GM21526 (cell line): ENCODE measurements at regions not wholly inside any gene's neighbourhood (a gene's known extent, or its start where the extent isn't known, plus 50 kb on each side); places are given as distances from the start of the nearest gene placed in this dataset.
"Not testable (repeated sequence)": the region's sequence is repeated elsewhere in the genome, so short reads cannot be mapped to it uniquely, and the experiment has no call there.

ENCODE experiments used
- ATAC-seq: cut with Tn5 transposase; IDR thresholded peaks from one replicate; pipeline ENCODE4 v1.9.1; 2021; ENCODE audit warnings: moderate library complexity; ENCODE audit not compliant: unreplicated experiment, low FRiP score

GRCh38 chr6:155936127-155936526 is 480.5 kb upstream of the NOX3 start:
- no peak for ATAC-seq

DNA sequence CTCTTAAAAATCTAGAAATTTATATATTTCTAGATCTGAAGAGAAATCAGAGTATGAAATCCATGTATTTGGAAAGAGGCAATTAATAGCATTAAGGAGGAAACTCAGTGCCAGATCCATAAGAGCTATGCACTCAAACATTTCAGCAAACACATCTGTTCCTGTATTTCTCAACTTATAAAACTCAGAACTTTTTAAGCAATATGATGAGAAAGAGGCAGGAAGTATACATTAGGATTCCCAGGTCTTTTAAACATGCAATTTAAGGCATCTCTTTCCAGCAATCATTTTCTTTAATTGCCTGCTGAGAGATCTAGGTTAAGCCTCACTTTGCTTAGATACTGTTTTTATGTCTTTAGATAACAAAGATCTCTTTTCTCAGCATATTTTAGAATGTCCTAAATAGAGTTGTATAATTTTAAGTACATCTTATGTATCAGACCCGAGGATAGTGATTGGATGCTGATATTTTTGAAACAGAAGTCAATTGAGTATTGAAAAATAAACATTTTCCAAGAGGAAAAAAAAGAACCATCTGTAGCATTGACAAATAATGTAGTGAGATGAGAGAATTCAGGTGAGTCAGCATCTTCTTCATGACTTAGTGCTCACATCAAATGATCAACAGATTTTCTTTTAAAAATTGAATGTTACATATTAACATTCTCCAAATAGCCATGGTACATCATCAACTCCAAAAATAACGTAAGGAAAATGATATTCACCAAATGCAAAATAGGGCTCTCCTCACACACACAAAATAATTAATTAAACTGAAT is 461.4 kb upstream of the NOX3 start:
- no peak for ATAC-seq

GRCh38 chr6:155915651-155916050 is 460.0 kb upstream of the NOX3 start:
- ATAC-seq = no peak

DNA sequence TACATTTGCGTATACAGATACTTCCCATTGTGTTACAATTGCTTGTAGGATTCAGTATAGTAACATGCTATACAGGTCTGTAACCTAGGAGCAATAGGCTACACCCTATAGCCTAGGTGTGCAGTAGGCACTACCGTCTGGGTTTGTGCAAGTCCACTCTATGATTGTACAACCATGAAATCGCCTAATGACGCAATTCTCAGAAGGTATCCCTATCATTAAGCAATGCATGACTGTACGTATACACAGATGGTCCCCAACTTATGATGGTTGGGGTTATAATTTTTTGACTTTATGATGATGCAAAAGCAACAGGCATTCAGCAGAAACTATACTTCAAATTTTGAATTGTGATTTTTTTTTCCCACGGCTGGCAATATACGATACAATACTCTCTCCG is 458.2 kb upstream of the NOX3 start:
- ATAC-seq = no peak

DNA sequence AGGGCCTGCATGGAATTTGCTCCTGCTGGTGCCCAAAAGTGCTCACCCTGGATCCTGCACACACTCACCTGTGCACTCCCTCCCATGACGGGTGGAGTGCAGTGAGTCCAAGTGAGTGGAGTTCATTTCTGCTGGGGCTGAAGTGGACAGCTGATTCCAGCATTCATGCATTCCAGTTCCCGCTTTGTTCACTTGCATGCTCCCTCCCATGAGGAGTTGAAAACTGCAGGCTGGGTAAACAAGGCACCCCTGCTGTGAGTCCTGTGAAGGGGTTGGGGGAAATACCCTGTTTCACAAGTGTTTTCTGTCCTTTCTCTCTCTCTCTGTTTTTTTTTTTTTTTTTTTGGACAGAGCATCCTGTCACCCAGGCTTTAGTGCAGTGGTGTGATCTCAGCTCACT is 454.1 kb upstream of the NOX3 start:
- no peak for ATAC-seq

DNA sequence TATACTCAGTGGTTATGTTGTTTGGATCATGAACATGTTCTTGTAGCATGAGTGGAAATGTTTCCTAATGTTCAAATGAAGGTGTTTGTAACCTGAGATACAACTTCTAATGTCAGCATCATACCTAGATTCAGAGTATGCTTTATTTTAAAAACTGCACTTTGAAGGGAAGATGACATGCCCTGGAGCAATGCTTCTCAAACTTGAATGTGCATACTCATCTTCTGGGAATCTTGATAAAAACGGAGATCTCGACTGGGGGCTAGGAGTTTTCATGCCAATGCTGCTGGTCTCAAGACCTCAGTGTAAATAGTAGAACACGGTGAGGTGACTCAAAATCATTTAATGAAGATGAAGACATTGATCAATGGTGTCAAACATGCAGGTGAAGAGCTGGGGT is 440.0 kb upstream of the NOX3 start:
- ATAC-seq = no peak

- ATAC-seq = no peak
Observed at GRCh38 chr6:155894758-155895157, 439.1 kb upstream of the NOX3 start.

- ATAC-seq = no peak
Observed at GRCh38 chr6:155894262-155894661, 438.6 kb upstream of the NOX3 start.

DNA sequence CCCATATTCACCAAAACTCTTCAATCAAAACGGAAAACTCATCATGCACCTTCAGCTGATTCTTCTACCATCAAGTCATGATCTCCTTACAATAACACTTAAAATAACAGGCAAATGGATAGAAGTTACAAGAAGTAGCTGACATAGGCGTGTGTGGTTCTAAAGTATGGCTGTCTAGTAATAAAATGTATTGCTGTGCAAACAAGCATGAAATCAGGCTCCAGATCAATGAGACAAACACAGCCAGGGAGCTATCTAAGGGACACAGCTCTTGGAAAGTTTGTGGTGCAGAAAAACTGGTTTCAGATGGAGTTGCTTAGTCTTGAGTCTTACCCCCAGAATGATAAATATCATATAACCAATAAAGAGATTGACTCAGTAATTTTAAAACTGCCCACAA is 434.8 kb upstream of the NOX3 start:
- ATAC-seq = no peak

DNA sequence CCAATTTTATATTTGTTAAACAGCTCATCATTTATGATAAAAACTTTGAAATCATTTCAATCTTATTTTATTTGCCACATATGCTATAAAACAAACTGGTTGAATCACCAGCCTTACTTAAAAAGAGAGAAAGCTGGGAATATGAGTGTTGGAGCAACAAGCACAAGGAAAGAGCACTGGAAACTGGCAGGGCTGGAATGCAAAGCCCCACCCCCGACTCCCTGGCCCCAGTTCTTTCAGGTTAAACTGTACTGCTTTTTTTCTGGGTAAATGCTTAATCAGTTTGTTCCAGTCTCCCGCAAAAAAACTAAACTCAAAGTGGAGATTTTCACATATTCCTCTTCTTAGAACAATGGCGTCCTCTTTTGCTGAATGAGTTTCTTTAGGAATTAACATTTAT is 433.8 kb upstream of the NOX3 start:
- no peak for ATAC-seq

GRCh38 chr6:155887421-155887820 is 431.8 kb upstream of the NOX3 start:
- no peak for ATAC-seq

- no peak for ATAC-seq
Observed at GRCh38 chr6:155883741-155884140, 428.1 kb upstream of the NOX3 start.

GRCh38 chr6:155883334-155883731 is 427.7 kb upstream of the NOX3 start:
- no peak for ATAC-seq

- ATAC-seq = no peak
Observed at GRCh38 chr6:155882527-155883333, 427.1 kb upstream of the NOX3 start.

GRCh38 chr6:155881826-155882526 is 426.3 kb upstream of the NOX3 start:
- ATAC-seq = no peak

DNA sequence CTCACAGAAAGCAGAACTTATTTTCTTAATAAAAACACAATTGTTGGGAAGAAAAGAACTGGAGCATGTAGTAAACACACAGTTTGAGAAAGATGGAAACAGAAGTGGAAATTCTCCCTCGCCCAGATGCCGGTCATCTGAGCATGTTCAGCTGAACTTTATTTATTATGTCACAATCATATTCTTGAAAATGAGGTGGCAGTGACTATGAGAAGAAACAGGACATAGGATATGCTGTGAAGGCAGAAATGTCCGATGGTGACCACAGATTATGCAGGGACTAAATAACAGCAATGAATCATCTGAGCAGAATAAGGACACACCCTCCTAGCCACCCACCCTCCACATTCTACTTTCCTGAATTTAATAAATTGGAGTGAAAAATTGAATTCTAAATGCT is 425.3 kb upstream of the NOX3 start:
- no peak for ATAC-seq

DNA sequence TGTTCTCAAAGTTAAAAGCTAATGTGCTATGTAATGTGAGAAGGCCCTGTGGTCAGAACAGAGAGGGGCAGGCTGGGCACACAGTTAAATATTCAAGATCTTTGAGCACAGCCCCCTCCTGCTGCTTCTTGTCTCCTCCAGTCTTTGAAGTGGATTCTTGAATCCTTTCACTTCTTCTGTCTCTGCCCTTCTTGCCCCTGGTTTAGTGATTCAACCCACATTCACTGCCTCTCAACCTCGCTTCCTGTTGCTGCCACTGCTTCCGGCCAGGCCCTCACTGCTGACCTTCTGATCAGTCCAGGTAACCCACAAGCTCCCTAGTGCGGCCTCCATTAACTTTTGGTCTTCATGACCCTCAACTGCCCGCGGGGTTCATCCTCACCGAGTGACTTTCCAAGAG is 417.3 kb upstream of the NOX3 start:
- ATAC-seq = no peak

DNA sequence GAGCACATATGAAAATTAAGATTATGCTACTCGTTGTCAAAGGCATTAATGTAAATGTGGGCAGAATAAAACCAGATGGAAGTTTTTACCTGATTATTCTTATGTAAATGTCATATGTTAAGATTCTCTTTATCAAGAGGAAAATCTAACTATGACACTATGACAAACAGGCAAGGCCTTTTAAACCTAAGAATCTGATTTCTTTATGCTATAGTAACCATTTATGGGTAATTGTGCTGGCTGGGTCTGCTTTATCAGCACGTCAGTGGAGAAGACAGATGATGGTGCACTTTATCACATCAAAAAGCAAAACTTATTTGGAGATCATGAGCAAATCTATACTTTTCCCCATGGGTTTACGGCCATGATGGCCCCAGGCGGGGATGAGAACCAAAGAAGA is 412.0 kb upstream of the NOX3 start:
- no peak for ATAC-seq

- ATAC-seq = not testable (repeated sequence)
Observed at GRCh38 chr6:155866676-155867390, 411.2 kb upstream of the NOX3 start.

DNA sequence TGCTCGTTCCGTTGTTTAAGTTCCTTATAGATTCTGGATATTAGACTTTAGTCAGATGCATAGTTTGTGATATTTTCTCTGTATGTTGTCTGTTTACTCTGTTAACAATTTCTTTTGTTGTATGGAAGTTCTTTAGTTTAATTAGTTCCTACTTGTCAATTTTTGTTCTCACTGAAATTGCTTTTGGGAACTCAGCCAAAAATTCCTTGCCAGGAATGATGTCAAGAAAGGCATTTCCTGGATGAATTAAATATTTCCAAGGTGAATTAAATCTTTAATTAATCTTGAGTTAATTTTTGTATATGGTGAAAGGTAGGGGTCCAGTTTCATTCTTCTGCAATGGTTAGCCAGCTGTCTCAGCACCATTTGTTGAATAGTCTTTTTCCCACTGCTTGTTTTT is 406.2 kb upstream of the NOX3 start:
- ATAC-seq = no peak

DNA sequence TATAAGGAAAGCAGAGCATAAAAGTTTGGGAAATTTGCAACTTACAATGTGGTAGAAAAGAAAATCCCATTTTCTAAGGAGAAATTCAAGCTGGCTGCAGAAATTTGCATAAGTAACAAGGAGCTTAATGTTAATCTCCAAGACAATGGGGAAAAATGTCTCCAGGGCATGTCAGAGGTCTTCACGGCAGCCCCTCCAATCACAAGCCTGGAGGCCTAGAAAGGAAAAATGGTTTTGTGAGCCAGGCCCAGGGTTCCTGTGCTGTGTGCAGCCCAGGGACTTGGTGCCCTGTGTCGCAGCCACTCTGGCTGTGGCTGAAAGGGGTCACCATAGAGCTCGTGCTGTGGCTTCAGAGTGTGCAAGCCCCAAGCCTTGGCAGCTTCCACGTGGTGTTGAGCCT is 403.3 kb upstream of the NOX3 start:
- ATAC-seq = not testable (repeated sequence)
